Hematopoietic multipotent progenitor cell treated with erythropoietin and hydrocortisone succinate and interleukin-3 and kit ligand, for 8 days (in vitro differentiated cells): ENCODE measurements at regions not wholly inside any gene's neighbourhood (a gene's known extent, or its start where the extent isn't known, plus 50 kb on each side); places are given as distances from the start of the nearest gene placed in this dataset.
"Not testable (repeated sequence)": the region's sequence is repeated elsewhere in the genome, so short reads cannot be mapped to it uniquely, and the experiment has no call there.

Experiments
- DNase-seq: peaks from one replicate; pipeline ENCODE4 v3.0.0-alpha.2; 2015

DNA sequence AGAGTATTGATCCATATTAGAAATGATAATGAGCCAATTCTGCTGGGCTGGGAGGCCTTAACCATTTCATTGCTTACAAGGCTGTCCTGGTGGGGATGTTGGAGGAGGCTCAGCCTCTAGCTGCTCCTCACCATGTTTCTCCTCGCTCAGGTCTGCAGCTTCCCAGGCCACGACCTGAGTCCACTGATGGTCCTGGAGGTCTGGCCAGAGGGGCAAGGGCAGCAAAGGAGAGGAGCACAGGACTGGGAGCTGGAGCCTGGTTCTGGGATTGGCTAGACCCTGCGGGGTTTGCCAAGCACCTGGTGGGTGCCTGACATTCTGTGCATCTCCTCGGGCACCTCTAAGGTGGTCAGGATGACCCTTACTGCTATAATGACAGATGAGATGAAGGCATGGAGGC is 92.6 kb downstream of the KIF26A start:
- DNase-seq, result no peak

DNA sequence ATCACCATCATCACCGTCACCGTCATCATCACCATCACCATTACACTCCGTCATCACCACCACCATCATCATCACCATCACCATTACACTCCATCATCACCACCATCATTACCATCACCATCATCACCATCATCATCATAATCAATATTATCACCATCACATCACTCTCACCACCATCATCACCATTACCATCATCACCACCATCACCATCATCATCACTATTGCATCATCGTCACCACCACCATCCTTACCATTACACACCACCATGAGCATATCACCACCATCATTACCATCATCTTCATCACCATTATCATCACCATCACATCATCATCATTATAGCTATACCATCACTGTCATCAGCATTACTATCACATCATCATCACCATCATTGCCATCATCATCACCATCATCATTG is 93.7 kb downstream of the KIF26A start:
- no peak for DNase-seq

DNA sequence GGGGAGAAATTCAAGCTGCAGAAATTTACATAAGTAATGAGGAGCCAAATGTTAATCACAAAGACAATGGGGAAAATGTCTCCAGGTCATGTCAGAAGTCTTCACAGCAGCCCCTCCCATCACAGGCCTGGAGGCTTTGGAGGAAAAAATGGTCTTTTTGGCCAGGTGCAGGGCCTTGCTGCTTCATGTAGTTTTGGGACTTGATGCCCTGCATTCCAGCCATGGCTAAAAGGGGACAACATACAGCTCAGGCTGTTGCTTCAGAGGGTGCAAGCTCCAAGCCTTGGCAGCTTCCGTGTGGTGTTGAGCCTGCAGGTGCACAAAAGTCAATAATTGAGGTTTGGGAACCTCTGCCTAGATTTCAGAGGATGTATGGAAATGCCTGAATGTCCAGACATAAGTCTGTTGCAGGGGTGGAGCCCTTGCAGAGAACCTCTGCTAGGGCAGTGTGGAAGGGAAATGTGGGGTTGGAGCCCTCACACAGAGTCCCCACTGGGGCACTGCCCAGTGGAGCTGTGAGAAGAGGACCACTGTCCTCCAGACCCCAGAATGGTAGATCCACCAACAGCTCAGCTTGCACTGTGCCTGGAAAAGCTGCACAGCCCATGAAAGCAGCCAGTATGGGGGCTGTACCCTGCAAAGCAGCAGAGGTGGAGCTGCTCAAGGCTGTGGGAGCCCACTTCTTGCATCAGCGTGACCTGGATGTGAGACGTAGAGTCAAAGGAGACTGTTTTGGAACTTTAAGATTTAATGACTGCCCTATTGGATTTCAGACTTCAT is 95.8 kb downstream of the KIF26A start:
- not testable (repeated sequence) for DNase-seq

DNA sequence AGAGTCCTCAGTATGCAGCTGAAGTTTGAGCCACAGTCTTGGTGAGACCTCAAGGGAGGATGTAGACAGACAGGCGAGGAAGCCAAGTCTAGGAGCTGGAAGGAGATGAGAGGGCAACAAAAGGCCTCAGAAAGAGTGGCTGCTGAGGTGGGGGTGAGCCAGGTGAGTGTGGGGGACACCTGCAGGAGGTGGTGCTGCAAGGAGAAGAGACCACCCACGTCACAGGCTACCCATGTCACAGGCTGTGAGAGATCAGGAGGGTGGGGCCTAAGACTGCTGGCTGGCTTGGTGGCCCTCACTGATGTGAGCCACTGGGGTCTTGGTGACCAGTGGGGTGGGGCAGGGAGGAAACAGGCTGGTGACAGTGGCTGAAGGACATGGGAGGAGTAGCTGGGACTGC is 97.3 kb downstream of the KIF26A start:
- DNase-seq, result no peak

DNA sequence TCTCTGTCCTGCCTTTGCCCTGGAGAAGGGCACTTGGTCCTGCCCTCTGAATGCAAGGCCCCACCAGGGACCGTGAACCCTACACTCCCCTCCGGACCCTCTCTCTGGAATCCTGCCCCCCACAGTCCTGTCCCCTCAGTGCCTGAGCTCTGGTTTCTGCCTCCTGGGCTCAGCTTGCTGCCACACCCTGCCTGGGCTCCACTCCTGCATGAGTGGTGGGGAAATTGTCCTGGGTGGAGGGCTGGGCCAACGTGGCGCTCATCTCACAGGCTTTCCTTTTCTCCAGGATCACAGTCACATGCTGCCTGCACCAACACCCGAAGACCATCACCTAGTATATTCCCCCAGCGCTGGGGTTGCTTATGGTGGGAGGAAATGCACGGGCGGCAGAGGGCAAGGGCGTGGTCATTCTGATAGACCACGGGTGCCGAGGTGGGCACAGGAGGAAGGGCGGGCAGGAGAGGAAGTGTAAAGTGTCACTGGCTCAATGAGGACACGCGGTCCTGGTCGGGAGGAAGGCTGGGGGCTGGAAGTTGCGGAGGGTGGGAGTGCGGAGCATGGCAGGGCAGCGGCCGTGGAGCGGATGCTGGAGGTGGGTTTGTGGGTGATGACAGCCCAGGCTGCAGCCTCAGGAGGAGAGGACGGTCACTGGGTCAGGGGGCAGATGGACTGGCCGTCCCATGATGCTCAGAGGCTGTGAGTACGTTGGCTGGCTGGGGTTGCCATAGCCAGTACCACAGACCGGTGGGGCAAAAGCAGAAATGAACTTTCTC is 99.5 kb downstream of the KIF26A start:
- DNase-seq, result no peak

DNA sequence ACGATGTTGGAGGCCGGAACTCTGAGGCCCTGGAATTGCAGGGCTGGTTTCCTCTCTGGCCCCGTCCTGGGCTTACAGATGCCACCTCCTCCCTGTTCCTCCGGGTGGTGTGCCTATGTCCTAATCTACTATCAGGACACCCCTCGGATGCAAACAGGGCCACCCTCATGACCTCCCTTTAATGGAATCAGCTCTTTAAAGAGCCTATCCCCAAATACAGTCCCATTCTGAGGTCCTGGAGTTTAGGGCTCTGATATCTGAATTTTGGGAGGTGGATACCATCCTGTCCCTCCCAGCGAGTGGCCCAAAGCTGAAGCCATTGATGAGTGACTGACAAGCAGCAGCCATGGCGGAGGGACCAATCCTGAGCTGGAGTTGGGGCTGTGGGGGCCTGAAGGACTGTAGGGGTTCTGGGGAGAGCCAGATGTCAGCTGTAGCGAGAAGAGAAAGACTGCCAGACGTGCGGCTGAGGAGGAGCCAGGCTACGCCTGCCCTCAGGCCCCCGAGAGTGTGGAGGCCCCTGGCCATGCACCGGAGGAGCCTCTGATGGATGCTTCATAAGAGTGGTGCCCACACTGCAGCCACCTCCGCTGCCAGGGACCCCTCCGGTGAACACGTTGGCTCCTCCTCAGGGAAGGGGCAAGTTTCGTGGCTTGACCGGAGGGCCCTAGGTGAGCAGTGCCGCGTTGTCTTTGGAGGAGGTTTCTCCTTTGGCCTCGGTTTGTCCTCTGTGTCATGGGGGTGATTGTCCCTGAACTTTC is 100.2 kb downstream of the KIF26A start:
- no peak for DNase-seq

DNA sequence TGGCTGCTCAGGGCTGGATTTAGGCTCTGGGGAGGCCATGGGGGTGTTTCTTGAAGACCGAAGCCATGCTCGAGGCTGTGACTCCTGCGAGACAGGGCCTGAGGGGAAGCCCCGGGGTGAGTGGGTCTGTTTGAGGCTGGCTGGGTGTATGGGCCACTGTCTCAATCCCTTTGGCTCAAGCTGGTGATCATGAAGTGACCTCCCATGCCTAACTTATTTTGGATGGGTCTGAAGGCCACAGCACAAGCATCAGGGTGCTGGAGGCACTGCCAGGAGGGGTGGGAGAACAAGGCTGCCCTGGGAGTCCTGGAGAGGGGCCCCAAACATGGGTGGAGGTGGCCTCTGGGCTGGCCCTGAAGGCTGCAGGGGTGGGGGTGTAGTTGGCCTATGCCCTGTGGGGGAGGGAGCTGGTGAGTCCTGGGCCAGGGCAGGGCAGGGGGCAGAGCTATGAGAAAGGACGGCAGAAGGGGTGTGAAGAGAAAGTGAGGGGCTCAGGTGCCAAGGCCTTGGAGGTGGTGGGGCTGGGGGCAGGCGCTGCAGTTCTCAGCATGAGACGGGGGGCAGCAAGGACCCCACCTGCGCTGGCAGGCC is 100.9 kb downstream of the KIF26A start:
- DNase-seq, result no peak

DNA sequence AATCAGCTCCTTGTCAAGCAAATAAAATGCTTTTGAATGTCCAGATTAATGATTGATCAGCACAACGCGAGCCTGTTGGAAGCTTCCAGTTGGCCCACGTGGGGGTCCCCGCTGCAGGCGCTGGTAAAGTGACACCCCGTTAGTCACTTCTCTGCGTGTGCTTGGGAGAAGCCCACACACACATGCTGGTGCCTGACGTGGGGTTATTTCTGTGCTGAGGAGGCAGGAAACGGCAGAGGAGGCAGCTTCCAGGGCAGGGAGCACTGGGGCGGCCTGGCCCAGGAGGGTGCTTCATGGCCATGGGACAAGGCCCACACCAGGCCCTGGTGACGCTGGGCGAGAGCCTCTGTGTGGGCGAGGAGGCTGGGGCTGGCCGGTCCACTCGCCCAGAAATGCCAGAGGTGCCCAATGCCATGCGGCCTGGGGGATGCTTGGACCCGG is 101.5 kb downstream of the KIF26A start:
- no peak for DNase-seq

DNA sequence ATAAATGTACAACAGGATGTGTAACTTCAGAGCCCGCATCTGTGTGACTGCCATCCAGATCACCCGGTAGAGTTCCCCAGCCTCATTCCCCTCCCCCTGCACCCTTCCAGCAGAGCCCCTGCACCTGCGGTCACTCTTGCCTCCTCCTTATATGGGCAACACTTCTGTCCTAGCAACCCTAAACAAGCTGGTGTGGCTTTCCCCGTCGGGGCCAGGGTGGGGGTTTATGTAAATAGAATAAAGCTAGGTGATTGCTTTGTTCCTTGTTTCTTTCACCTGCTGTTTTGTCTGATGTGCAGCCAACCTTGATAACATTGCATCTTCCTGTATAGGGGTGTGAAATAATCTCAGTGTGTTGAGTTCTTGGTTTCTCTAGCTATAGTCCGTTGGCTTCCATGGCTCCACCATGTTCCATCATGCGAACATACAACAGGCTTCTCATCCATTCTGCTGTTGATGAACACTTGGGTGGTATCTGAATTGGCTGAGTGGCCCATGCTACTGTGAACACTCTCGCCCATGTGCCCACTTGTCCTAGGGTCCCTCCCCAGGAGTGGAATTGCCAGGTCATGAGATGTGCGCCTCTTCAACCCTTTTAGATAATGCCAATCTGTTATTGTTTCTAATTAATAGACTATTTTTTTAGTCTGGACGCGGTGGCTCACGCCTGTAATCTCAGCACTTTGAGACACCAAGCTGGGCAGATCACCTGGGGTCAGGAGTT is 102.2 kb downstream of the KIF26A start:
- DNase-seq, result no peak

DNA sequence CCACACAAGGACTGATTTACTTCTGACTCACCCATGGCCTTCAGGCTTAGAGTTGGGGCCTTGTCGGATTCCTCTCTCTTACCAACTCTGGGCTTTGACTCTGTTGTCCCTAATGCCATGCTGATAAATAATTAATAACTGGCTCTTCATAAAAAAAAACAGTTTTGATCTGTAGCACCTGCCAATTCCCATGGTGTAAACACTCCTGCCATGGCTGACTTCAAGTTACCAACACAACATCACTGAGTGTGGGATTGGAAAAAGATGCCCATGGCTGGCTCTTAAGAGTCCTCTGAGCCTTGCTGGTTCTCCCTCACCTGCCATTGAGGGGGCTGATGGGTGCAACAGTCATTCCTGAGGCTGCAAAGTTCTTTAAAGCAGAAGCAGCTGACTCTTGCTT is 104.8 kb downstream of the KIF26A start:
- no peak for DNase-seq

DNA sequence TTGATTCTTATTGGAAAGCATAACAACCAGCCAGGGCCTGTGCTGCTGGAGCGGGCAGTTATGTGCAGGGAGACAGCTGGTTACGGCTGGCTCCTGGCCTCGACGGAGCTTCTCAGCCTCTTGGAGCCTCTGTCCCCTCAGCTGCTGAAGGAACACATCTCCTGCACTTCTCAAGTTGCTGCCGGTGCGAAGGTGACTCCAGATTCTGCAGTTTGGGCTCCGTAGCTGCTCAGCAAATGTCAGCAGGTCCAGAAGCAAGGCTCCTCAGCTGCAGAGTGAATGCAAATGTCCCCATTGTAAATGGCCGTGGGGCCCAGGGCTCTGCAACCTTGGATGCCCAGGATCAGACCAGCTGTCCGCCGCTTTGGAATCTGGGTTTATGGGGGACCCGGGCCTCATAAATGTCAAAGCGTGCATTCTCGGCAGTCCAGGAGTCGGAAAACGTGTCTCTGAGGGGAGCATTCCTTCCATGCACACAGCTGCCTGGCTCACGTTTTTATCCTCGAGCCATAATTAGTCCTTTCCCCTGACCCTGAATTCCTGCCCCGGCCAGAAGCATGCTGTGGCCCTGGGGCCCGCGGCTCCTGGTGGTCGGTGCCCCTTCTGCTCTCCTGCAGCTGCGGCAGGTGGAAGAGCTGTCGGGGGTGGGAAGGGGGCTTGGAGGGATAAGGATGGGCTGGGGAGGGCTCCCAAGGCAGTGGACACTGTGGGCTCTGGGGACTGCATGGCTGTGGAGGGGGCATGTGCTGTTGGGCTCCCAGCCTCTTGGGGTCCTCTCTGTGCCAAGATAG is 106.0 kb downstream of the KIF26A start:
- no peak for DNase-seq

DNA sequence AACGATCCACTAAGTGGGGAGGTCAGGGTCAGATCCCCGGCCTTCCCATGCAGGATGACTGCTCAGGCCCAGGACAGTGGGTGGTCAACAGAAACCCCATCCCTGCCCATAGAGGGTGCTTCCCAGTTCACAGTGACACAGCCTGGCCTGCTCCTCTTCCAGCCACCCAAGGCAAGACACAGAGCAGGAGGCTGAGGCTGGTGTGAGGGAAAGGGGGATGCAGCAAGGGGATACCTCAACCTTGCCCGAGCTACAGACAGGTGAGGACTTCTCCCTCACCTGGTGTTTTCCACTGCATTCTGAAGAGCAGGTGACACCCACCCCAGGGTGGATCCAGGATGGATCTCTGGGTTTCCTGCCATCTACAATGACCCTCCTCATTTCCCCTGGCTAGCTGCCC is 106.7 kb downstream of the KIF26A start:
- no peak for DNase-seq

DNA sequence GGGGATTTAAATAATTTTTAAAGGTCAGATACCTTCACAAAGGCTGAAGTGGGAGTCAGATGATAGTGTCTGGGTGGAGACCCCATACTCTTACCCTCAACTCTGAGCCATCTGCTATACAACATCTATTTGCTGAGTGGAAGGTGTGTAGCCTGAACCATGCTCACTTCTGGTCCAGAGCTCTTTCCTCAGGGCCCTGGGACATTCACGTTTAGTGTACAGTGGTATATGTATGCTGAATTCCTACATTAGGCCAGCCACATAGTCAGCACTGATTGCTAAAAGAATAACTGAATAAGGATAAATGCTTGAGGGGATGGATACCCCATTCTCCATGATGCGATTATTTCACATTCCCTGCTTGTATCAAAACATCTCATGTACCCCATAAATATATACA is 107.3 kb downstream of the KIF26A start:
- DNase-seq, result no peak

DNA sequence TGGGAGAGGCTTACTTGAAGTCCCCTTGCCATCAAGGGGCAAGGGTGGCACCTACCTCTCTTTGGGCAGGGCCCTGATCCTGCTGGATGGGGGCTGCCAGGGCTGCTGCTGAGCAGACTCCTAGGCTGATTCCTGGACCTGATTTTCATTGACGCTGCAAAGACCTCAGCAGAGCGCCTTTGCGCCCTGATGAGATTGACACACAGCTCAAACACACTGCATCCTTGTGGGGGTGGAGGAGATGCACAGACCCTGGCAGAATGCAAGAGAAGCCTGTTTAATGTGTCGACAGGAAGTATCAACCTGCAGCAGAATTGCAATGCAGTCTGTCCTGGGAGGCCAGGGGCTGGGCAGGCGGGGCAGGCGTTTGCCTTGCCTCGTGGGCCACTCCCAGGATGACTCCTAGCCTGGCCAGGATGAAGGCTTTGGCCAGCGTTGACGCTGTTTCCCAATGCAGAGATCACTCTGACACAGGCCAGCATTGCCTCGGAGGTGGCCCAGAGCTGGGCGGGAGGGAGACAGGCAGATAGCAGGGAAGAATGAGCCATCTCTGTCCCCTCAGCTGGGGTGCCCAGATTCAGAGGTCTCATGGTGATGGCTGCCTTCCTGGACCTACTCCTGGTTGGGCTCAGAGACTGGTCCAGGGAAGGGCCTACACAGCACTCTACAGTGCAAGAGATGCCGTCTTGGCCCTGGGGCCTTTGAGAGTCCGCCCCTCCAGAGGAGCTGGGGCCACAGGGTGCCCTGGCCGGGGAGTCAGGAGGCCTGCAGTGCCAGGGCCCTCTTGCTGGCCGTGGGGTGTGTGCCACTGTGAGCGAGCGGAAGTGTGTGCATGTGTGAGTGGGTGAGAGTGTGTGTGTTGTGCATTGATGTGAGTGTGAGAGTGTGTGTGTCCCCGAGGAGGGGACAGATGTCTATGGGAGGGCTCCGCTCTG is 108.3 kb downstream of the KIF26A start:
- DNase-seq, result no peak

DNA sequence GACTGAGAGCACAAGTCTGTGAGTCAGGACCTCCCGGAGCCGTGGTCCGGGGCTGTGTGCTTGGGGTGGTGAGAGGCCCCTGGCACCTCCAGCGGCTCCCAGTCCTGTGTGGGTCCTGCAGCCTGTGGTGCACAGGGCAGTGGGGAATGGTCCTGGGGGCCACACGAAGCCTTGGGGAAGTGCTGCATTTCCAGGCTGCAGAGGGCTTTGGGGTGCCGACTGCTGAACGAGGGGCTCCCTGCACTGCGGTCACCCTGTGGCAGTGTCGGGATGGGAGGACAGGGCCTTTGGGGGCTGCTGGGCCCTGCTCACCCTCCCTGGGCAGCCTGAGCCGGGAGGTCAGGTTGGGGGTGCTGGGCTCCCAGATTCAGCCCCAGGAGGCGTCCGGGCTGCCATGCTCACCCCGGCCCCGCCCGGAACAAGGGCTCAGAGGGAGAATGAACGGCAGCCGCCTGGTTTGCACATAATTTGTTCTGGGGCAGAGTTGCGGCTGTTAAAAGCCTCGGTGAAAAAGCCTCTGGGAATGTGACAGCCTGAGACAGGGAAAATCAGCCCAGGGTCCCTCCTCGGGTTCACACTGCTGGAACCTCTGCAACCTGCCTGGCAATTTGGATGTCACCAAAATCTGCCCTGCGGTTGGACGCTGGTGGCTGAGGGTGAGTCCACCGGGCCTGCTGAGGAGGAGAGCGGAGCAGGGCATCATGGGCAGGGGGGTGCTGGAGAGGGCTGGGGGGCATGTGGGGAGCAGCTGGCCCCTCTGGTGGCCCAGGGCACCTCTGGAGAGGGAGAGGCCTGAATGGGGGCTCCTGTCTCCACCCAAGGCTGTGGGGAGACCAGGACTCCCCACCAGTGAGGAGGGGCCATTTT is 109.2 kb downstream of the KIF26A start:
- DNase-seq, result no peak

DNA sequence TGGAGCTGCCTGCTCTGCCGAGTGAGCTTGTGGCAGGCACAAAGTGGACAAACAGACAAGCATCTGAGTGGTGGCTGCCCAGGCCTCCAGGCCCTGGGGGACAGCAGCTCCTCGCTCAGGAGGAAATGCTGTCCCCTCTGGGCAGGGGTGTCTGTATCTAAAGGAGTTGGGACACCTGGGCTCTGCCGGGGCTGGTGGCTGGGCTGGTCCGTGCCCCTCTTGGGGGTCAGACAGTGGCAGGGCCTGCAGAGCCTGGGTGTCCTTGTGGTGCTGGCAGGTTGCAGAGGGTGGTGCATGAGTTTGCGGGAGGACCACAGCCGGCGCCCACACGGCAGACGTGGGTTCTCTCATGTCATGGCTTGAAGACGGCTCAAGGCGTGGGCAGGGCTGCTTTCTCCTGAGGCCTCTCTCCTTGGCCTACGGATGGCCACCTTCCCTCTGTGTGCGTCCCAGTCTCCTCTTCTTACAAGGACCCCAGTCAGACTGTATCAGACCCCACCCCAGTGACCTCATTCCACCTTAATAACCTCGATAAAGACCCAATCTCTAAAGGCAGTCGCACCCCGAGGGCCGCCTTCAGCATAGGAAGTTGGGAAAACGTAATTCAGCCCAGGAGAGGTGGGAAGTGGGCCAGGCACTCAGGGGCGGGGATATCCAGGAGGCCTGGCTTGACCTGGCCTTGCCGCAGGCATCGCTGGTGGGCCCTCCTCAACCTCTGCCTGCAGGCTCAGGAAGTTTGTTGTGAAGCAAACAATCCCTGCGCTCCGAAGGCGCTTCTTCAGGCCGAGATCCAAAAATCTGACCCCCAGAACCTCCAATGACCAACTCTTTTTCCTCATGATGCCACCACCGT is 110.0 kb downstream of the KIF26A start:
- no peak for DNase-seq

DNA sequence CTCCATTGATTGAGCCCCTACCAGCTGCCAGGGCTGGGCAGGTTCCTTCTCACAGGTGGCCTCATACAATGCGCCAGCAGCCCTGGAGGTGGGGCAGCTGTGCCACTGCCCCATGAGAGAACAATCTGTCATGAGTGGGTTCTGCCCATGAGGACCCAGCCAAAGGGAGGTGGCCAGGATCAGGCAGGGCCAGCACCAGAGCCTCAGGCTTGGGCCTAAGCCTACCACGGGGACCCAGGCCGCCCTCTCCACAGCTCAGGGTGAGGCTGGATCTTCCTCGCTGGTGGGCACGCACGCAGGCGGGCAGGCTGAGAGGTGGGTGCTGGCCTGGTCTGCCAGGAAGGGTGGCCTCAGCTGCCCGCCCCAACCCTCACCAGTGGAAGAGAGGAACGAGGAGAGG is 110.7 kb downstream of the KIF26A start:
- DNase-seq, result no peak

DNA sequence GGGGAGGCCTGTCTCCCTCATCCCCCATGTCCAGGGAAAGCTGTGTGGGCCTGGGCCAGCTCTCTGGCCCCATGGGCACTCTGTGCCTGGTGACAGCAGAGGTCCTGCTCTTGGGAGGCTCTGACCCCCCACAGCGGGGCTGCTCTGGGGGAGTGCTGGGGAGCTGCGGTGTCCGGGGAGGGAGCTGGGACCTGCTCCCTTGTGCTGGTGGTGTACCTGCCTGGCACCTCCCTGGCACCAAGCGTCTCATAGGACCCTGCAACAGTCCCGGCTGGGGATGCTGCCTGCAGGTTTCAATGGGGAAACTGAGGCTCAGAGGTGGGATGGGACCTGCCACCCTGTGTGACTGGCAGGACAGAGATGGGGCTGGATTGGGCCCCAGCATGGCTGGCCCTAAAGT is 111.3 kb downstream of the KIF26A start:
- DNase-seq, result no peak

DNA sequence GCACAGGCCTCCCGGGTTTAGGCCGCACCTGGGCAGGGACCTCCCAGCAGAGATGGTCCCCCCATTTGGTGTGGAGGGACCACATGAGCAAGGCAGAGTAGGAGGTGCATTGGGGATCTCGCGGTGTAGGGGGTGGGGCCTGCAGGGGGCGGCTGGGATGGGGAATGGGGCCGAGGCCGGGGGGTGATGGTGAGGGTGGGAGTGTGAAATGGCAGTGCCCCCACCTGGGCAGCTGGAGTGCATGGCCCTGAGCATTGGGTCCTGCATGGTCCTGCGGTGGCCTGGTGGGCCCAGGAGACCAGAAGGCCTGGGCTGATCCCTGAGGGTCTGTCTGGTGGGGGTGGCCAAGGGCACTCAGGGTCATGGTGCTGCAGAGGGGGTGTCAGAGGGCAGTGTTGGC is 111.8 kb downstream of the KIF26A start:
- no peak for DNase-seq
